ENCODE measurements at regions not wholly inside any gene's neighbourhood (a gene's known extent, or its start where the extent isn't known, plus 50 kb on each side); places are given as distances from the start of the nearest gene placed in this dataset.

- no peak overlapping the region for H3K9ac ChIP-seq
- no peak overlapping the region for H3K27ac ChIP-seq
- no peaks in the 10 kb centered on the region for H3K9me2 ChIP-seq (ENCODE audit: insufficient read depth)
- H3K4me2 ChIP-seq (ENCODE audit: unreplicated experiment): no peak overlapping the region
- H3K4me3 ChIP-seq: no peak overlapping the region
- DNase-seq: no peak
- no peaks in the 10 kb centered on the region for H3K79me2 ChIP-seq (ENCODE audit: insufficient read depth)
- TF ChIP-seq EZH2phosphoT487 (IDR thresholded peaks at IDR 0.05; ENCODE audit: insufficient read depth, low read depth): no peak
- no peak for TF ChIP-seq EZH2 (IDR thresholded peaks at IDR 0.05; ENCODE audit: insufficient read depth, poor library complexity, severe bottlenecking)
- no peaks in the 10 kb centered on the region for H3K27me3 ChIP-seq (replicated peaks; ENCODE audit: insufficient read depth)
- WGBS, 2 experiments (ENCODE audit: low coverage in 1 of 2, low lambda C conversion rate in 2 of 2, missing lambda C conversion rate in 2 of 2): 0 to 3% methylated on average over 1 of the region's 1 CpG
- no peak overlapping the region for H2AFZ ChIP-seq
- no peaks in the 10 kb centered on the region for H3K9me3 ChIP-seq (ENCODE audit: low read depth)
- in situ Hi-C loops (cut with MboI): no loop called here
- H3F3A ChIP-seq (ENCODE audit: insufficient read depth): no peaks in the 10 kb centered on the region
- no peaks in the 10 kb centered on the region for H4K20me1 ChIP-seq (ENCODE audit: insufficient read depth)
- no peaks in the 10 kb centered on the region for H3K4me1 ChIP-seq (ENCODE audit: insufficient read depth)
- no peaks in the 10 kb centered on the region for H3K36me3 ChIP-seq (ENCODE audit: low read depth)
Observed at GRCh38 chr2:167626301-167626700, 621.1 kb downstream of the STK39 start.

- in situ Hi-C loops (cut with MboI): no loop called here
- no peak overlapping the region for H3K4me2 ChIP-seq (ENCODE audit: unreplicated experiment)
- H3K9me3 ChIP-seq (ENCODE audit: low read depth): no peaks in the 10 kb centered on the region
- H3K9ac ChIP-seq: no peak overlapping the region
- H3F3A ChIP-seq (ENCODE audit: insufficient read depth): no peaks in the 10 kb centered on the region
- H3K4me1 ChIP-seq (ENCODE audit: insufficient read depth): no peaks in the 10 kb centered on the region
- no peaks in the 10 kb centered on the region for H3K9me2 ChIP-seq (ENCODE audit: insufficient read depth)
- H3K79me2 ChIP-seq (ENCODE audit: insufficient read depth): no peaks in the 10 kb centered on the region
- no peaks in the 10 kb centered on the region for H4K20me1 ChIP-seq (ENCODE audit: insufficient read depth)
- TF ChIP-seq EZH2phosphoT487 (IDR thresholded peaks at IDR 0.05; ENCODE audit: insufficient read depth, low read depth) (no peak), EZH2 (IDR thresholded peaks at IDR 0.05; ENCODE audit: insufficient read depth, poor library complexity, severe bottlenecking) (no peak)
- no peaks in the 10 kb centered on the region for H3K27me3 ChIP-seq (replicated peaks; ENCODE audit: insufficient read depth)
- H3K27ac ChIP-seq: no peak overlapping the region
- no peaks in the 10 kb centered on the region for H3K36me3 ChIP-seq (ENCODE audit: low read depth)
- no peak for DNase-seq
- H2AFZ ChIP-seq: no peak overlapping the region
- no peak overlapping the region for H3K4me3 ChIP-seq
Observed at GRCh38 chr2:167616997-167617396, 630.4 kb downstream of the STK39 start.

- Histone ChIP-seq H3K9me2 (ENCODE audit: insufficient read depth) (no peaks in the 10 kb centered on the region), H4K20me1 (ENCODE audit: insufficient read depth) (no peaks in the 10 kb centered on the region), H3K79me2 (ENCODE audit: insufficient read depth) (no peaks in the 10 kb centered on the region), H3K27ac (no peak overlapping the region), H2AFZ (no peak overlapping the region), H3K27me3 (replicated peaks; ENCODE audit: insufficient read depth) (no peaks in the 10 kb centered on the region), H3K36me3 (ENCODE audit: low read depth) (no peaks in the 10 kb centered on the region), H3F3A (ENCODE audit: insufficient read depth) (no peaks in the 10 kb centered on the region), H3K4me1 (ENCODE audit: insufficient read depth) (no peaks in the 10 kb centered on the region), H3K4me3 (no peak overlapping the region), H3K4me2 (ENCODE audit: unreplicated experiment) (no peak overlapping the region), H3K9ac (no peak overlapping the region), H3K9me3 (ENCODE audit: low read depth) (no peaks in the 10 kb centered on the region)
- TF ChIP-seq EZH2 (IDR thresholded peaks at IDR 0.05; ENCODE audit: insufficient read depth, poor library complexity, severe bottlenecking) (no peak), EZH2phosphoT487 (IDR thresholded peaks at IDR 0.05; ENCODE audit: insufficient read depth, low read depth) (no peak)
- in situ Hi-C loops (cut with MboI): no loop called here
- no peak for DNase-seq
- WGBS, 2 experiments (ENCODE audit: low coverage in 1 of 2, low lambda C conversion rate in 2 of 2, missing lambda C conversion rate in 2 of 2): 32 to 53% methylated on average over 1 of the region's 1 CpG
Observed at GRCh38 chr2:167613471-167613870, 633.9 kb downstream of the STK39 start.

- Histone ChIP-seq H3K4me1 (ENCODE audit: insufficient read depth) (no peaks in the 10 kb centered on the region), H3K9ac (no peak overlapping the region), H3K4me2 (ENCODE audit: unreplicated experiment) (no peak overlapping the region), H3K79me2 (ENCODE audit: insufficient read depth) (no peaks in the 10 kb centered on the region), H3F3A (ENCODE audit: insufficient read depth) (no peaks in the 10 kb centered on the region), H3K27ac (no peak overlapping the region), H3K36me3 (ENCODE audit: low read depth) (no peaks in the 10 kb centered on the region), H3K27me3 (replicated peaks; ENCODE audit: insufficient read depth) (no peaks in the 10 kb centered on the region), H3K4me3 (no peak overlapping the region), H3K9me3 (ENCODE audit: low read depth) (no peaks in the 10 kb centered on the region), H4K20me1 (ENCODE audit: insufficient read depth) (no peaks in the 10 kb centered on the region), H2AFZ (no peak overlapping the region), H3K9me2 (ENCODE audit: insufficient read depth) (no peaks in the 10 kb centered on the region)
- TF ChIP-seq EZH2 (IDR thresholded peaks at IDR 0.05; ENCODE audit: insufficient read depth, poor library complexity, severe bottlenecking) (no peak), EZH2phosphoT487 (IDR thresholded peaks at IDR 0.05; ENCODE audit: insufficient read depth, low read depth) (no peak)
- in situ Hi-C loops (cut with MboI): no loop called here
- DNase-seq: no peak
Observed at GRCh38 chr2:167608487-167608886, 638.9 kb downstream of the STK39 start.

- no peaks in the 10 kb centered on the region for H3K9me3 ChIP-seq (ENCODE audit: low read depth)
- H3K79me2 ChIP-seq (ENCODE audit: insufficient read depth): no peaks in the 10 kb centered on the region
- no peak overlapping the region for H2AFZ ChIP-seq
- 44 to 47% methylated on average over 3 of the region's 3 CpGs for WGBS, 2 experiments (ENCODE audit: low coverage in 1 of 2, low lambda C conversion rate in 2 of 2, missing lambda C conversion rate in 2 of 2)
- no peaks in the 10 kb centered on the region for H3K4me1 ChIP-seq (ENCODE audit: insufficient read depth)
- no peaks in the 10 kb centered on the region for H4K20me1 ChIP-seq (ENCODE audit: insufficient read depth)
- DNase-seq: no peak
- no peaks in the 10 kb centered on the region for H3K27me3 ChIP-seq (replicated peaks; ENCODE audit: insufficient read depth)
- TF ChIP-seq EZH2 (IDR thresholded peaks at IDR 0.05; ENCODE audit: insufficient read depth, poor library complexity, severe bottlenecking): no peak
- no peak for TF ChIP-seq EZH2phosphoT487 (IDR thresholded peaks at IDR 0.05; ENCODE audit: insufficient read depth, low read depth)
- no peaks in the 10 kb centered on the region for H3F3A ChIP-seq (ENCODE audit: insufficient read depth)
- in situ Hi-C loops (cut with MboI): no loop called here
- H3K9me2 ChIP-seq (ENCODE audit: insufficient read depth): no peaks in the 10 kb centered on the region
- no peak overlapping the region for H3K4me2 ChIP-seq (ENCODE audit: unreplicated experiment)
- no peak overlapping the region for H3K27ac ChIP-seq
- H3K9ac ChIP-seq: no peak overlapping the region
- no peak overlapping the region for H3K4me3 ChIP-seq
- H3K36me3 ChIP-seq (ENCODE audit: low read depth): no peaks in the 10 kb centered on the region
Observed at GRCh38 chr2:167607731-167608130, 639.7 kb downstream of the STK39 start.

Data from GM23248 (cell line).